Suprapubic skin (tissue), 4 donors: ENCODE measurements at regions not wholly inside any gene's neighbourhood (a gene's known extent, or its start where the extent isn't known, plus 50 kb on each side); places are given as distances from the start of the nearest gene placed in this dataset.

Experiments used
- DNase-seq, 2 donors: peaks; one replicate each; pipeline ENCODE4 v3.0.0-alpha.2; 2019; ENCODE audit warnings: low spot score in 2 of 2
- H3K27ac ChIP-seq: fragments of 200-600 bp; sonication (generic); one replicate; pipeline ENCODE4 v1.5.1; 2019
- H3K27me3 ChIP-seq: fragments of 200-600 bp; sonication (generic); one replicate; pipeline ENCODE4 v1.5.1; 2019
- H3K36me3 ChIP-seq: fragments of 200-600 bp; sonication (generic); one replicate; pipeline ENCODE4 v1.5.1; 2019
- H3K4me1 ChIP-seq: fragments of 200-600 bp; sonication (generic); one replicate; pipeline ENCODE4 v1.5.1; 2019
- H3K4me3 ChIP-seq: fragments of 200-600 bp; sonication (generic); one replicate; pipeline ENCODE4 v1.5.1; 2019; ENCODE audit warnings: mild to moderate bottlenecking
- H3K9me3 ChIP-seq: fragments of 200-600 bp; sonication (generic); one replicate; pipeline ENCODE4 v1.5.1; 2019
- CTCF ChIP-seq, 2 donors: fragments of 200-600 bp in 1 of 2; fragments of 450-650 bp in 1 of 2; sonication (generic) in 1 of 2; IDR thresholded peaks; one replicate each; pipeline ENCODE4 v1.5.1; 2016 to 2019; ENCODE audit warnings: antibody characterized with exemption in 2 of 2, mild to moderate bottlenecking in 1 of 2, moderate library complexity in 1 of 2
- EP300 ChIP-seq: sonication (generic); formaldehyde crosslinking; IDR thresholded peaks from one replicate; pipeline ENCODE4 v1.6.1; 2017; ENCODE audit warnings: antibody characterized with exemption
- POLR2A ChIP-seq, 2 donors: fragments of 450-650 bp; IDR thresholded peaks; one replicate each; pipeline ENCODE4 v1.6.1; 2017; ENCODE audit warnings: antibody characterized with exemption in 2 of 2, mild to moderate bottlenecking in 2 of 2, moderate library complexity in 2 of 2
- POLR2AphosphoS5 ChIP-seq, 3 donors: sonication (generic); formaldehyde crosslinking; IDR thresholded peaks; one replicate each; pipeline ENCODE4 v1.6.1; 2017; ENCODE audit warnings: antibody characterized with exemption in 3 of 3
- WGBS: methylation state at CpG from one replicate; pipeline ENCODE4 v1.1.5; 2018; 5-methylcytosine and 5-hydroxymethylcytosine counted together

- no peak for DNase-seq
- 63% methylated on average over 2 of the region's 2 CpGs for WGBS
- H3K27ac ChIP-seq: no peak overlapping the region
- H3K9me3 ChIP-seq: peaks cover 9% of the 10 kb centered on the region
- no peaks in the 10 kb centered on the region for H3K36me3 ChIP-seq
- TF ChIP-seq POLR2A (IDR thresholded peaks at IDR 0.05) (no peak), EP300 (no peak), CTCF (IDR thresholded peaks at IDR 0.05) (no peak), POLR2AphosphoS5 (IDR thresholded peaks at IDR 0.05) (no peak)
- H3K27me3 ChIP-seq: no peaks in the 10 kb centered on the region
- H3K4me3 ChIP-seq: no peak overlapping the region
- H3K4me1 ChIP-seq: no peaks in the 10 kb centered on the region
Observed at GRCh38 chr3:72223116-72223515, 438.2 kb upstream of the PROK2 start.

- Histone ChIP-seq H3K27ac (no peak overlapping the region), H3K27me3 (no peaks in the 10 kb centered on the region), H3K36me3 (no peaks in the 10 kb centered on the region), H3K9me3 (peaks cover 9% of the 10 kb centered on the region), H3K4me3 (no peak overlapping the region), H3K4me1 (no peaks in the 10 kb centered on the region)
- TF ChIP-seq CTCF (IDR thresholded peaks at IDR 0.05): no peak
- no peak for TF ChIP-seq EP300
- no peak for TF ChIP-seq POLR2AphosphoS5 (IDR thresholded peaks at IDR 0.05)
- TF ChIP-seq POLR2A (IDR thresholded peaks at IDR 0.05): no peak
- 90% methylated on average over 9 of the region's 9 CpGs for WGBS
- no peak for DNase-seq
Observed at GRCh38 chr3:72222410-72222809, 437.5 kb upstream of the PROK2 start.

GRCh38 chr3:72220946-72221345 lies 436.0 kb upstream of the PROK2 start:
- TF ChIP-seq POLR2A (IDR thresholded peaks at IDR 0.05): no peak
- TF ChIP-seq POLR2AphosphoS5 (IDR thresholded peaks at IDR 0.05): no peak
- TF ChIP-seq EP300: no peak
- TF ChIP-seq CTCF (IDR thresholded peaks at IDR 0.05): no peak
- H3K27ac ChIP-seq: no peak overlapping the region
- no peaks in the 10 kb centered on the region for H3K36me3 ChIP-seq
- H3K9me3 ChIP-seq: peaks cover 6% of the 10 kb centered on the region
- H3K4me3 ChIP-seq: no peak overlapping the region
- WGBS: 90% methylated on average over 6 of the region's 6 CpGs
- no peak for DNase-seq
- no peaks in the 10 kb centered on the region for H3K4me1 ChIP-seq
- no peaks in the 10 kb centered on the region for H3K27me3 ChIP-seq

- no peak for DNase-seq
- no peak overlapping the region for H3K4me3 ChIP-seq
- peaks cover 2% of the 10 kb centered on the region for H3K9me3 ChIP-seq
- no peak for TF ChIP-seq POLR2AphosphoS5 (IDR thresholded peaks at IDR 0.05)
- no peak for TF ChIP-seq EP300
- no peak for TF ChIP-seq CTCF (IDR thresholded peaks at IDR 0.05)
- no peak for TF ChIP-seq POLR2A (IDR thresholded peaks at IDR 0.05)
- no peak overlapping the region for H3K27ac ChIP-seq
- no peaks in the 10 kb centered on the region for H3K36me3 ChIP-seq
- WGBS: 90% methylated on average over 3 of the region's 3 CpGs
- H3K4me1 ChIP-seq: no peaks in the 10 kb centered on the region
- no peaks in the 10 kb centered on the region for H3K27me3 ChIP-seq
Observed at GRCh38 chr3:72219752-72220151, 434.8 kb upstream of the PROK2 start.

- no peaks in the 10 kb centered on the region for H3K27me3 ChIP-seq
Observed at GRCh38 chr3:72217570-72217969, 432.6 kb upstream of the PROK2 start.

More at GRCh38 chr3:72217570-72217969, 432.6 kb upstream of the PROK2 start:
- Histone ChIP-seq H3K4me1 (no peaks in the 10 kb centered on the region), H3K27ac (no peak overlapping the region), H3K4me3 (no peak overlapping the region), H3K9me3 (no peaks in the 10 kb centered on the region), H3K36me3 (no peaks in the 10 kb centered on the region)
- DNase-seq: no peak
- TF ChIP-seq EP300: no peak
- TF ChIP-seq CTCF (IDR thresholded peaks at IDR 0.05): no peak
- TF ChIP-seq POLR2AphosphoS5 (IDR thresholded peaks at IDR 0.05): no peak
- TF ChIP-seq POLR2A (IDR thresholded peaks at IDR 0.05): no peak
- 91% methylated on average over 7 of the region's 7 CpGs for WGBS
